SK-N-MC (cell line): ENCODE measurements at regions not wholly inside any gene's neighbourhood (a gene's known extent, or its start where the extent isn't known, plus 50 kb on each side); places are given as distances from the start of the nearest gene placed in this dataset.

Source experiments
- EZH2 ChIP-seq: fragments of 200-600 bp; sonication (generic); IDR thresholded peaks from one replicate; pipeline ENCODE4 v1.6.1; 2017; ENCODE audit warnings: antibody characterized with exemption
- FOXP2 ChIP-seq: optimal IDR thresholded peaks from 2 replicates; pipeline ENCODE3; 2011; ENCODE audit warnings: mild to moderate bottlenecking, moderate library complexity; ENCODE audit not compliant: insufficient read depth; ENCODE audit errors: extremely low read length, control extremely low read depth
- POLR2AphosphoS5 ChIP-seq: IDR thresholded peaks from 2 replicates; pipeline ENCODE4 v1.6.1; 2012; ENCODE audit warnings: mild to moderate bottlenecking, low read depth, low read length, borderline replicate concordance

DNA sequence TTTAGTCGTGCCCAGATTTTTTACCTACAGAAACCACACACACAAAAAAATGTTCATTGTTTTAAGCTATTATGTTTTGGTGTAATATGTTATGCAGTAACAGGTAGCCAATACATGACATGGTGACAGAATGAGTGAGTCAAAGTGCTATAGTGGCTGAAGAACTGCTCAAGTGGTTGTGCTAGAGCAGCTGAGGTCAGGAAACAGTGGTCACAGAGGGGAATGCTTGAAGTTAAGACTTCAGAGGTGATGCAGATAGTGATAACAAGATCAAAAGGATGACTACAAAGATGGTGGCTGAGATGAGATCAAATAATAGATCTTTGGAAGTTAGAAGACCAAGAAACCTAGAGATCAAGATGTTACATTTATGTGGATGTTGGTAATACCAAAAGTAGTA lies 174.3 kb downstream of the KCNE4 start:
- TF ChIP-seq POLR2AphosphoS5 (no peak), EZH2 (no peak), FOXP2 (no peak)
